ENCODE measurements at regions not wholly inside any gene's neighbourhood (a gene's known extent, or its start where the extent isn't known, plus 50 kb on each side); places are given as distances from the start of the nearest gene placed in this dataset.
A peak's percentile ranks its signal among the peaks of the same experiment; 100 is the strongest.
"Not testable (repeated sequence)": the region's sequence is repeated elsewhere in the genome, so short reads cannot be mapped to it uniquely, and the experiment has no call there.

DNA sequence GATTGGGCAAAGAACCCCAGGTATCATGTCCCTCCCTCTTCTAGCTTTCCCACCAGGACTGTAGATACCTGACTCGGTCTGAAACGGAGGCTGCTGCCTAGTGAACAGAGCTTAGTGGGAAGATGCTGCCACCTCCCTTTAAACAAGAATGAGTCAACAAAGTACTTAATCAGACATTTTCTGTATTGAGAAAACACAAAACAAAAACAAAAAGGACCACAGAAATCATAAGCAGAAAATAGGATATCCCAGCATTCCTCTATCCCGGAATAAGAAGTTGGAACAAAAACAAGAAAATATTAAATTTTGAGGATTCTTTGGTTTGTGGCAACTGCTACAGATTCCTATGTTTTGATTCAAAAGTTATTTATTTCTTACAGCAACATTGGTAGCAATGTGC is 51.7 kb upstream of the COL8A1 start:
- DNase-seq = no peak

DNA sequence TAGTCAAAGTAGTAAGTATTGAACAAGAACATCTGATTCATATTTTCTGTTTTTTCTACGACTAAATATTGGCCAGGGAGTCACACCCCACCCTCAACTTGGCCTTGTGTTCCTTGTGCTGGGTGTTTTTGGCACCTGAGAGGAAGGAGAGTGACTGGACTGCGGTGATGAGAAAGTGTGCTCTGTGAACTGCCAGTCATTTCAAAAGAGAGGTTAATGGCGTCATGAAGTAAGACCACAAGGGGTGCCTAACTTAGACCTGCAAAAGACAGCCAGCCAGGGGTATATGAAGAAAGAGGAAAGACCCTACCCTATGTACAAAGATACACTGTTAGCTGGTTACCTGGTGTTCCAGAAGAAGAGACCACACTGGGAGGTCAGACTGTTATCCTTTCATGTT is 58.4 kb upstream of the COL8A1 start:
- DNase-seq = no peak

DNA sequence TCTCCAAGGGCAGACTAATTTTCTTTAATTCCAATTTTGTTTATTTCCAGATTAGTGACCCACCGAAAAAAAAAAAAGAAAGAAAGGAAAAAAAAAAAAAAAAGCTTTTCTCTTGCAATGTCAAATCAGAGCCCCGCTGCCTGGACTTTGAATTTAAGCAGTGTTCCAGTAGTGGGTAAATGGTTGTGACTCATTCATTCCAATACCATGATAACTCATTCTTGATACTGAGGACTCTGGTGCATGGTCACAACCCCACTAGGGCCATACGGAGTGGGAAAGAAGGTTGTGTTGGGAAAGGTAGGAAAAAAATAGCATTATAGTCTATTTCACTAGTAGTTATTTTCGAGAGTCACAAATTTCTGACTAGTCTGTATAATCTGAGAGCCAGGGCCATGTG is 59.1 kb upstream of the COL8A1 start:
- DNase-seq = no peak

DNA sequence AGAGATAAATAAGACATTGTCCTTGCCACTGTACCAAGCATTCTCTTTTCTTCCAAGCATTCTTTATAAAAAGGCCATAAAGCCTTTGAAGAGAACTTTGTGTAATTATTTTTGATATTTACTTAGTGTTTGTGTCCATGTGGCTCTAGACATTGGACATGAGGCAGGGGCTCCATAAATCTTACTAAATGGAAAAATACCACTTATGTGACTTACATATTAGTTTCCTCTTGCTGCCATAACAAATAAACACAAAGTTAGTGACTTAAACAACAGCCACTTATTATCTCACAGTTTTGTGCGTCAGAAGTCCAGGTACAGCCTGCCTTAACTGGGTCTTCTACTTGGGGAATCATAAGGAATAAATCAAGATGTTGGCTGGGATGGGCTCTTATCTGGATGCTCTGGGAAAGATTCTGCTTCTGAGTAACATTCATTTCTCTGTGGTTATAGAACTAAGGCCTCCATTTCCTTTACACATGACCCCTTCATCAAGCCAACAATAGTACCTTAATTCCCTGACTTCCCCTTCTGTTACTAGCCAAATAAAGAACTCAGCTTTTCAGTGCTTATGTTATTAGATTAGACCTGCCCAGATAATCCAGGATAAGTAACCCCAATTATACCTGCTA is 59.9 kb upstream of the COL8A1 start:
- no peak for DNase-seq

DNA sequence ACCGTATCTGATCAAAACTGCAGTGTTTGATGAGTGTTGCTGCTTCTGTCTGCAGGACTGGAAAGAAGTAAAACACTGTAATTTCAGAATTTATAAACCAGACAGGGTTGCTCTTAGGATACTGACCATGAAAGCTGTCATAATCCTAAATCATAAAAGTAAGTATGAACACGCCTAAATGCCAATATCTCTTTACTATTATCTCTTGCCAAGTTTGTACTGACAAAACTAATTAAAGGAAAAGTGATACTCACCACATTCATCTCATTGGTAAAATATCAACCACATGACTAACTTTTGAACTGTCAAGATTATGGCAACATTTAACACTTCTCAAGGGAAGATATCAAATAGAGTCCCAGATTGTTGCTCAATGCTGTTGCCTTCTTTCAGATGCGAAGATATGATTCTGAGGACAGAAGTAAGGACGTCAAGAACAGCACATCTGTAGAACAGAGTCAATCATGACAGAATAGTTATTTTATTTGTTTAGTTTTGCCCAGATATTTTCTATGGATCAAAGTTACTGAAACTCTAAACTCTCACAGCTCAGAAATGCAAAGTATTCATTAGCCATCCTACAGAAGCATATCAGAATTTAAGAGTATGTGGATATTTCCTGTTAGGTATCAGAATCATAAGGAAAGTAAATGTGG is 61.4 kb upstream of the COL8A1 start:
- no peak for DNase-seq

DNA sequence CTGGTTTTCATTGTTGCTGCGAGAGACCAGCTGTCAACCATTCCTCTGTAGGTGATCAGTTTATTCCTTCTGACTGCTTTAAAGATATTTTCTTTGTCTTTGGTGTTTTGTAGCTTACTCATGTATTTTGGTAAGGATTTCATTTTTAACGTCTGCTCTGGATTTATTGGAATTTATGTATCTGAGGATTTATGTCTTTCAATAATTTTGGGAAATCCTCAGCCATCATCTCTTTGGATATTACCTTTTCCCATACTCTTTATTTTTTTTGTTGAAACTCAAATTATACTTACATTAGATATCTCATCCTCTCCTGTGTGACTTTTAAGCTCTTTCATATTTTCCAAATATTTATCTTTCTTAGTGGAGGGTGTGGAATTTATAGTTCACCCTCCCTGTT is 62.7 kb upstream of the COL8A1 start:
- no peak for DNase-seq

DNA sequence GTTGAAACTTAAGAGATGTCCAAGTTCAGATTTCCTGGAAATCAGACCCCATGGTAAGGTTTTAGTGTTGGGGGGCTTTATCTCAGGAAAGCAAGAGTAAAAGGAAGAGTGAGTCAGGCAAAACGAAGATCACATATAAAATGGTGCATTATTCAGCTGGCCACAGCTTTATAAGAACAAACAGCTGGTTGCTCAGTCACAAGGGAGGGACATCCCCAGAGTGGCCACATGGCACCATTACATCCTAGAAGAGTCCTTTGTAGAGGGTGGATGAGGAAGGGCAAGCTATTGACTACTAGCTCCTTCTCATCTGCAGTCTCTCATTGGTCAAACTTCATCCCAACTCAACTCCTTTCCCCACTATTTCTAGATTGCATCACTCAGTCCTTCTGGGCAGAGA is 68.3 kb upstream of the COL8A1 start:
- no peak for DNase-seq

DNA sequence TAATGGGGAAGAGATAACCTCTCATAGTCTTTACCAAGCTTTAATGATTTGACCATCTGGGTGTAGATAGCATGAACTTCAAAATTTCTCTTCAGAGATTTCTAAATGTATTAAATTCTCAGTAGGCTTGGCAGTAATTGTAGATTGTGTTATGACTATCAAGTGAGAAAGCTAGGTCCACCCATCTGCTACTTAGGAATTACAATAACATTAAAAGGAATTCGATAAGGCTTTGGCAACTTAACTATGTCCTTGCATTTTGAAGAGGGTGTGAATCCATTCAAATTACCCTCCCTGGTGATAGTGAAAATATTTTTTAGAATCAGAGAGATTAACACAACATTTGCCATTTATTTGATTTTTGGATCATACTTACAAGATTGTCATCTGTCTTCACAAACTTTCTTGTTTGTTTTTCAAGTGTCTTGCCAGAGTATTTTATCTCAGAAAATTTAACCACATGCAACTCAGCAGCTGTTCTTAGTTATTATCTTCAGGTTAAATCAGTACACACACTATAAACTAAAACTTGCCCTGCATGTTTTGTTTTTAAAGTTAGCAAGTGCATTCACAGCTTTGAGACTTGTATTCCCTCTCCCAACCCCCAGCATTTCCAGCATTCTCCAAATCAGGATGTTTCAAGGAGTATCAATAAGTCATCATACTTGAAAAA is 69.6 kb upstream of the COL8A1 start:
- DNase-seq = no peak

DNA sequence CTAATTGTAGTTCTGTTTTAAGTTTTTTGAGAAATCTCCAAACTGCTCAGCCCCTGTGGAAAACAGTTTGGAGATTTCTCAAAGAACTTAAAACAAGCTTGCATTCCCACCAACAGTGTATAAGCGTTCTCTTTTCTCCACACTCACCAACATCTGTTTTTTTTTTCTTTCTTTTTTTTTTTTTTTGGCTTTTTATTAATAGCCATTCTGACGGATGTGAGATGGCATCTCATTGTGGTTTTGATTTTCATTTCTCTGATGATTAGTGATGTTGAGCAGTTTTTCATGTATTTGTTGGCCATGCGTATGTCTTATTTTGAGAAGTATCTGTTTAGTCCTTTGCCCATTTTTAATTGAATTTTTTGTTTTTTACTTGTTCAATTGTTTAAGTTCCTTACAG is 73.1 kb upstream of the COL8A1 start:
- no peak for DNase-seq

DNA sequence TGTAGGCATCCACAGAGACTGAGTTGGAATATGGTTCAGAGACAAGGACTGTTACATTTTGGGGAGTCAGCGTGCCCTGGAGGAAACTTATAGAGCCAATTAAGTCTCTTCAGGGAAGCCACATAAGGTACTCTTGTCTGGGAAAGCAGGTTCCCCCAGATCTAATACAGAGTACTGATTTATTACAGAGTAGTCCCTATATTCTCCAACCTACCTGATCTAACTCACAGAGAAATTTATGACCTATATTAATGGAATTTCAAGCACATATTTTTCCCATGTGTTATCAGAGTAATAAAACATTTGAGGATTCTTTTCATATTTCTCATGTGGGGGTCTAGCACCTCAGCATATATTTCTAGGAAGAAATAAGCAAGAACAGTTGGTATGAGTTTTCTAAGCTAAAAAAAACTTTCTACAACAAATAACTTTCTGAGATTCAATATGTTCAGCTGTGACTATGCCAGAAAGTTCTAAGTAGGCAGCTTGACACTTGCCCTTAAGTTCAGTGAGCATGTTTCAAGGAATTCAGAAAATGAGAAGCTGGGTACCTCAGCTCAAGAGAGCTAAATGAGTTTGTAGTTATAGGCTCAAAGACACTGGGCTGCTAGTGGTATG is 75.3 kb upstream of the COL8A1 start:
- DNase-seq = no peak

DNA sequence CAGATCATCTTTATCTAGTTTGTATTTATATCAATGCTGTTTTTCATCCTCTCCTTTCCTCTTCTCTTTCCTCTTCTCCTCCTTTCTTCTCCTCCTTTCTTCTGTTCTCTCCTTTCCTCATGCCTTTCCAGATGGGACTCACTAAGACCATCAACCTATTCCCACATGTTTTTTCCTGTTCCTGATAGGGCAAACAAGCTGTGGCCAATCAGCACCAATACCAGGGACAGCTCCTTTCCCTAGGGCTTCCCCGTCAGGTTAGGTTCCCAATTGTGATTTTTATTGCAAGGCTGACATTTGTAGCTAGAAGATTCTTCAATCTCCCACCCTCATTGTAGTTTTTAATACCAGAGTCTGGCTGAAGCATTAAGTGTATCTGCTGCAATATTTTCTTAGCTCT is 76.3 kb upstream of the COL8A1 start:
- no peak for DNase-seq

DNA sequence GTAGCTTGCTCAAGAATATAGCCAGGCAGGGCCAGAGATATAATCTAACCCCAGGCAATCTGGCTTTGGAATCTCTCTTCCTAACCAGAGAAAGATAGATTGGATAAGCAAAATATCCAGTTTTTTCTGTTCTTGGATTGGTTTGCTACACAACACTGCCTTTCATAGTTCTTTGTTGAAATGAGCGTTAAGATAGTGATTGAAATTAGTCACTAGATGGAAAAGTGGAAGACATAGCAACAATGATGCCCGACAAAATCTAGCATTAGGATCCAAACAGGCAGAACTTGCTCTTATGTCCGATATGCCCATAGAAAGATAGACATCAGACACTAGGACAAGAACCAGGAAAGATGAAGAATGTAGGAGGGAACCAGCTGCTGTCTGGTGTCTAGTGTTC is 77.3 kb upstream of the COL8A1 start:
- no peak for DNase-seq

DNA sequence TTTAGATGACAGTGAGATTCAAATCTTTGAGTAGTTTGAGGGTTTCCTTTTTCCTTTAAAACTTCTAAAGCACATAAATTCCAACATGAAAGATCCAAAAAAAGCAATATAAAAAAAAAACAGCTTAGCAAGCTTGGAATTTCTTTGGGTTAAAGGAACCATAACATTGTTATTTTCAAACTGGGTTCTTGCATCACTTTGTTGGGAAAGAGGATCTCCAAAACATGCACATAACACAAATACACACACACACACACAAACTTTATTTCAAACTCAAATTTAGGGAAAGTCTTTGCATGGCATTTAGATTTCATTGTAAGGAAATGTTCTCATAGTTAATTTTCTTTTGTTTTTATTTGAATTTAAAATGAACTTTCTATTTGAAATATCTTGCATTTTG is 79.2 kb upstream of the COL8A1 start:
- no peak for DNase-seq

DNA sequence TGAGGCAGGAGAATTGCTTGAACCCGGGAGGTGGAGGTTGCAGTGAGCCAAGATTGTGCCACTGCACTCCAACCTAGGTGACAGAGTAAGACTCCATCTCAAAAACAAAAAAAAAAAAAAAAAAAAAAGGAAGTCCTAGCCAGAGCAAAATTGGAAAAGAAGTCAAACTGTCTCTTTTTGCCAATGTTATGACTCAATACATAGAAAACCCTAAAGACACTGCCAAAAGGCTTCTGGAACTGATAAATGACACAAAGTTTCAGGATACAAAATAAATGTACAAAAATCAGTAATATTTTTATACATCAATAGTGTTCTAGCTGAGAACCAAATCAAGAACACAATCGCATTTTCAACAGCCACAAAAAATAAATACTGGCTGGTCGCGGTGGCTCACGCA is 82.5 kb upstream of the COL8A1 start:
- DNase-seq = not testable (repeated sequence)

DNA sequence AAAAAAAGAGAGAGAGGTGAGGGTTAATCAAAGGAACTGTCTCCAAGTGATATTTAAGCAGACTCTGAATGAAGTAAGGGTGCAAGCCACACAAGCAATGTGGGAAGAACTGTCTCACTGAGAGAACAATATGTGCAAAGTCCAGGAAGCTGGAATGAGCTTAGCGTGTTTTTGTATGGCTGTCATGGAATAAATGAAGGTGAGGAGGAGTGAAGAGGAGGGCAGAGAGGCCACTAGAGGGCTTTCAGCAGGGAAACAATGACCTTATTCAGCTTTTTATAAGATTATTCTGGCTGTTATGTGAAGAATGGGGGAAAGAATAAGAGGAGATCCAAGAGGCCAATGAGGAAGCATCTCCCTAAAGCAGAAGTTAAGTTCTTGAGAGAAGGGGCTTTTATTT is 86.9 kb upstream of the COL8A1 start:
- no peak for DNase-seq

DNA sequence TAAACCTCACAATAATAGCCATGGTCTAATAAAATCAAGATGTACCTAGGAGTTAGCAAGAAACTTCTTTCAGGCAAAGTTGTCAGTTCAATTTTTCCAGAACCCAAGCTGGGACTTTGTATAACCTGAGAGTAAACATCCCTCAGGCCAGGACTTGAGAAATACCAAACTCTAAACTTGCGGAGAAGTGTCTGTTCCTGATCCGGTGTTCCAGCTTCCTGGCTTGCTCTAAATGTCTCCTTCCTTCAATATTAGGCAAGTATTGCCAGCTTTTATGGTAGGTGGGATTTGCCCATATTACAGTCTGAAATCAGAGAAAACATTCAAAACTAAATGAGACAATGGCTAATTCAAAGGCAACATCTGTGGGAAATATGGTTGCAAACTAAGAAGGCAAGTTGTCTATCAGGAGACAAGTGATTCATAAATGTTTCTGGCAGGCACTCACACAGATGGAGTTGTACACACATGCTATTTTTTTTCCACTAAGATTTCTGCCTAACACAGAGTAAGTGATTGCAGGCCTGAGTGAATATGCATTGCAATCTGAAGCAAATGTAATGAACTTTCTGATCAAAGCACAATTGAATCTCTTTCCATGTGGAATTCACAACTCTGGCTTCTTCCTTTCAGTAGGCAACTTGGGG is 88.3 kb upstream of the COL8A1 start:
- no peak for DNase-seq

DNA sequence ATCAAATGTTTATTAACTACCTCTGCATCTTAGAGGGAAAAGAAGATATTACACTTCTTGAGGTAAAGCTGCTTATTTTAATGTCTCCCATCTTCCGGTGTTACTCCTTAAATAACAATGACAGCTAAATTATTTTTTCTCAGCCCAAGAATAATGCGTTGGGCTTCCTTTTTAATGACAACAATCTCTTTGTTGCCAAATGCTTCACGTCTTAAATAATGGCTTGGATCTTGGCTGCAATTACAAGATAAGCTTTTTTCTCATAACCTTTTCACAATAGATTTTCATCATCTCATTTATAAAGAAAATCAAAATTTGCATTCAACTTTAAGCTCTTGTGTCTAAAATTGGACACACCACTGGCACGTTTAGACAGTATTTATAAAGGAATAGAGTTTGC is 89.2 kb upstream of the COL8A1 start:
- no peak for DNase-seq

DNA sequence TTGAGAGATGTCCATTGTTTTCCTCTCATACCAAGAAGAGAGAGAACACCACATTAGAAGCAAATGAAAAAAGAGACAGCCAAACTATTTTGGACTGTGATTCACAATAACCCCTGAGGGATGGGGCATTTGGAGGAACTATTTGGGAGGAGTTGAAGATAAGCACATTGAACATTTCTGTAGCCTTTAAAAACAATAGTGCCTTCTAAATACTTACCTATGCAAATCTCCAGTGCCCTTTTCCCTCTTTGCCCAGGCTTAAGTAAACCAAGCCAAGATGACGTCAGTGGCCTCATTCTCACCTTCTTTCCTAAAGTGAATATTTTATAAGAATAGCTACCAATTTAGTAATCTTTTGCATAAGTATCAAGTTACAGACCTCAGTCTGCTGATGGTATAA is 89.7 kb upstream of the COL8A1 start:
- no peak for DNase-seq

DNA sequence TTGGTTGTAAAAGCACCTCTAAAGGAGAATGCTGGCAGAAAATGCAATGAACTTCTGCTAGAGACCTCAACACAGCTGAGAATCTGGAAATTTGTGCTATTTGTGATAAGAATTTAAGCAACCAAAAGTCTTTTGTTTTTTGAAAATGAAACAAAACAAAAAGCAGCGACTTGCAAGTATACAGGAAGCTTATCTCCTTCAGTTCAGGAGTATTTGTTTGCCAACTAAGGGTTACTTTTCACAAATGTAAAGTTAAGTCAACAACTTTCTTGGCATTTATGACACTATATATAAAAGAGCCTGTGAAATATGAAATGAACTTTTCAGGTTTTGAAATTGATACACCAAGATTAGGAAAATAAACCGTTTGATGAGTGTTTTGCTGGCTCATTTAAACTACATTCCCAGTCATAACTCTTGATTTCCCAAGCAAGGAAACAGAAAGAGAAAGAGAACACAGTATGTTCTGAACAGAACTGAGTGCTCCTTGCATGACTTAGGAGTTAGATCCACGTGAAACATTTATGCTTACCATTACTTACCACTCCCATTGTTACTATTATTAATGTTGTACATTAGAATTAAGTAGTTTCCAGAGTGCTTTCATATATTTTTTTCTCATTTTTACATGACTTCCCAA is 92.3 kb upstream of the COL8A1 start:
- DNase-seq = peak; percentile 57

DNA sequence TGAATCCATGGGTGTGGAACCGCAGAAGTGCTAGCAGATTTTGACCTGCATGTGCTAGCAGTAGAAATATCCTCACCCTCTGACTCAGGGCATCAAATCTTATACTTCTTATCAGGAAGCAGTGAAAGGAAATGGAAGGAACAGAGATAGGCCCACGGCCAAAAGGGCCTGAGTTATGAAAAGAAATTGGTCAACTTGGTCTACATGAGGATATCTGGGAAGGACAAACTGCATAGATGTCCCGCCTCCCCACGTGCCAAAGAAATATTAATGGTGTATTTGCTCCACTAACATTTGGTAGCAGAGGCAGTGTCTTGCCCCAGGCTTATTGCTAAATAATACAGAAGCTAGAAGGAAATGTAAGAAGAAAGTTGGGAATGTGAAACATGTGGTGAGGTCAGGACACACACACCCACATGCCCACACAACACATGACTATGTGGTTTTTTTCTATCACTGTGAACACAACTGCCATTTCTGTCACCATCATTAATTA is 93.6 kb upstream of the COL8A1 start:
- peak; percentile 34 for DNase-seq

DNA sequence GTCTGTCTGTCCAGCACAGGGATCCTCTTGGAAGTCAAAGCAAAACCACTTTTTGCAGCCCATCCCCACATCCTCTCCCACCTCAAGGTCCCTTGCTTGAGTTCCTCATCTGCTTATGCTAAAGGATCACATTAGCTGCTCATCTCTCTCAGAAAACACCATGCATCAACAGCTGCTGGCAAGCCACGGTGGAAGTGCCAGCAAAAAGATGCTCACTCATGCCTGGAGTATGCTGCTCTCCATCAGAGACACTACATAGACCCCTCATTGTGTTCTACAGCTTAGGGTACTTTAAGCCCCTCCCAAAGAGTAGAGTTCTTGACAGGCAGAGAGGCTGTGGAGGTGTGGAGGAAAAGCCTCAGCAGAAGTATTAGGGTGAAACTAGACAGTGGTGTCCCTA is 94.6 kb upstream of the COL8A1 start:
- DNase-seq = no peak

DNA sequence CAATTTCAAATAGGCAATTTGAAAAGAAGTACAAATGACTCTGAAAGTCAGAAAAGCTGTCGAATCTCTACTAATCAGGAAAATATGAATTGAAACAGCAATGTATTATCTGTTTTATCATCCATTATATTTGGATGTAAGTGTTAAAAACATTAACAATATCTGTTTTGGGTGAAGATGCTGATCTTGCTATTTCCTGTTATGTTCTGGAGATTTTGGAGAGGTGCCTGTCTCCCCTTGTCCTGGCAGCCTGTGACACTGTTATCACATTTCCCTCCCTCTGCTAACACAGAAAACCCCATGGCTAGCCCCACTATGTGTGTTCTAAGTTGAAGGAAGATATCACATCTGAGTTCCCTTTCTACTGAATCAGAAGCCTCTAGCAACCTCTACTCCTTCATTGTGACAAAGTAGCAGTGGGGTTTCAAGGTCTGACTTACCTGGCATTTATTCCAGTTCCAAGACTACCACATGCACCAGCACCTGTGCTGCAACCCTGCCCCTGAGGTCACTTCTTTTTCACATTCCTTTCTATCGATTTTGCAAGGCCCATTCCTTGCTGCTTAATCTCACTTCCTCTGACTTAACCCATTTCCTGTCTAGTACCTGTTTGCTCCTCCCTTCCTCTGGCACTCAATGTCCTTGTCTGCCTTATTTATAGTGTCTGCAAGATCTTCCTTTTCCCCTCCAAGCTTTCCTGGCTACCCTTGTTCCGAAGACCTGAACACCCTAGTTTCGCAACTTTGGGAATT is 95.5 kb upstream of the COL8A1 start:
- no peak for DNase-seq

Data from inflammatory macrophage treated with lipopolysaccharide for 4 hours (primary cell).